Lung (tissue), 11 donors: ENCODE measurements at regions not wholly inside any gene's neighbourhood (a gene's known extent, or its start where the extent isn't known, plus 50 kb on each side); places are given as distances from the start of the nearest gene placed in this dataset.
A peak's percentile ranks its signal among the peaks of the same experiment; 100 is the strongest.

Experiments
- ATAC-seq: fragments of 200-7000 bp; cut with Tn5 transposase; one replicate; pipeline ENCODE4 v1.9.1; 2020; ENCODE audit warnings: moderate number of reproducible peaks; ENCODE audit not compliant: insufficient read depth, low FRiP score
- DNase-seq, 3 donors: peaks; one replicate each; pipeline ENCODE4 v3.0.0-alpha.2; 2013 to 2017
- H3K27ac ChIP-seq, 2 donors: one replicate each; pipeline ENCODE4 v1.5.1; 2013; ENCODE audit warnings: mild to moderate bottlenecking in 2 of 2, moderate library complexity in 2 of 2, control low read depth in 1 of 2, inconsistent platforms in 1 of 2, low read depth in 1 of 2, low read length in 1 of 2
- H3K27me3 ChIP-seq, 3 donors: one replicate each; pipeline ENCODE4 v1.5.1; 2013; ENCODE audit warnings: low read length in 2 of 3; ENCODE audit not compliant: control insufficient read depth in 3 of 3, insufficient read depth in 3 of 3
- H3K36me3 ChIP-seq, 4 donors: one replicate each; pipeline ENCODE4 v1.5.1; 2013; ENCODE audit warnings: low read length in 4 of 4, mild to moderate bottlenecking in 1 of 4, moderate library complexity in 1 of 4; ENCODE audit not compliant: control insufficient read depth in 4 of 4, insufficient read depth in 4 of 4
- H3K4me1 ChIP-seq, 5 donors: one replicate each; pipeline ENCODE4 v1.5.1; 2013; ENCODE audit warnings: low read length in 5 of 5, mild to moderate bottlenecking in 2 of 5, moderate library complexity in 1 of 5; ENCODE audit not compliant: control insufficient read depth in 5 of 5, insufficient read depth in 5 of 5
- H3K4me3 ChIP-seq: one replicate; pipeline ENCODE4 v1.5.1; 2013; ENCODE audit warnings: mild to moderate bottlenecking, control low read depth, moderate library complexity
- H3K9ac ChIP-seq, 2 donors: one replicate each; pipeline ENCODE4 v1.5.1; 2013; ENCODE audit warnings: low read length in 2 of 2, control low read depth in 1 of 2; ENCODE audit not compliant: insufficient read depth in 1 of 2
- H3K9me3 ChIP-seq, 4 donors: one replicate each; pipeline ENCODE4 v1.5.1; 2013; ENCODE audit warnings: low read length in 3 of 4, mild to moderate bottlenecking in 1 of 4, moderate library complexity in 1 of 4; ENCODE audit not compliant: control insufficient read depth in 4 of 4, insufficient read depth in 3 of 4
- CTCF ChIP-seq: IDR thresholded peaks from 2 replicates; pipeline ENCODE4 v1.5.1; 2012; ENCODE audit warnings: mild to moderate bottlenecking; ENCODE audit errors: control extremely low read depth, extremely low read depth
- WGBS, 2 donors: extraction: QIAGEN DNeasy Blood & Tissue Kit; methylation state at CpG; one replicate each; pipeline ENCODE4 v1.1.7; 2013; 5-methylcytosine and 5-hydroxymethylcytosine counted together
- donor health status: control.
- donor health status: control.
- donor health status: Bipolar disorder and iron deficiency.
- donor health status: healthy.
- donor health status: DM: yes; HTN: yes; CAD: no.

DNA sequence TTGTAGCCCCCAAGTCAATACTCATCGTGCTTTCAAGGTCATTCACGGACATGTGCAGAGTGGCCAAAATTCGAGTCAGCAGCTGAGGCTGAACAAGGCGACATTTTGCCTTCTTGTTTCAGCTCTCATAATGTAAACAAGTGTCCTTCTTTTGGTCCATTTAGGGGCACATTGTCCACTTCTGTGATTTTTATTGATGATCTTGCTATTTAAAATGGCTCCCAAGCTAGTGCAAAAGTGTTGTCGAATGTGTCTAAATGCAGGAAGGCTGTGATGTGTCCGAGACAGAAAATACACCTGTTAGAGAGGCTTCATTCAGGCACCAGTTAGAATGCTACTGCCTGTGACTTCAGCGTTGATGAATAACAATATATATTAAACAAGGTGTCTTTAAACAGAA is 405.9 kb downstream of the IRS2 start:
- ATAC-seq (no peak), DNase-seq (no peak)
- H3K4me1 ChIP-seq, result peaks cover 0 to 3% (median 0%) of the 10 kb centered on the region in 5 donors
- WGBS, 2 donors, result 91 to 95% methylated on average over 7 of the region's 7 CpGs
- no peaks in the 10 kb centered on the region for H3K36me3 ChIP-seq
- no peak for TF ChIP-seq CTCF
- peaks cover 0 to 1% (median 0%) of the 10 kb centered on the region in 4 donors for H3K9me3 ChIP-seq
- no peaks in the 10 kb centered on the region for H3K27me3 ChIP-seq
- H3K4me3 ChIP-seq, result no peak overlapping the region
- H3K9ac ChIP-seq, result no peak overlapping the region
- no peak overlapping the region for H3K27ac ChIP-seq

DNA sequence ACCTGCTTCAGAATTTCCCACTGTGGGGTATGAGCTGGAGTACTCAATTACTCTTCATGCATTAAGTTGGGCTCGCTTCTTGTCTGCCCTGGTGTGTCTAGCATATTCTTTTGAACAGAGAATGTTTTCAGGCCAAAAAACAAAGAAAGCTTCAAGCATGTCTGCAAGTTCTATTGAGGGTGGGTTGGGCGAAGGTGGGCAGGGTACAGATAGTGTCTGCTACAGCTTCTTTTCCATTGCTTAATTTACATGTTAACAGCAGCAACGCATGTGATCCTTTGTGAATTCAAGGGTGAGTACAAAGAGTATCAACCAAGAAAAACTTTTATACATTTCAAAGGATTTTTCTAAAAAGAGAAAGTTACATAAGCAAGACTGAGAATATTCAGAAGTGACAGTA is 406.5 kb downstream of the IRS2 start:
- no peak for TF ChIP-seq CTCF
- WGBS, 2 donors, result 58 to 64% methylated on average over 3 of the region's 3 CpGs
- H3K9ac ChIP-seq, result no peak overlapping the region

DNA sequence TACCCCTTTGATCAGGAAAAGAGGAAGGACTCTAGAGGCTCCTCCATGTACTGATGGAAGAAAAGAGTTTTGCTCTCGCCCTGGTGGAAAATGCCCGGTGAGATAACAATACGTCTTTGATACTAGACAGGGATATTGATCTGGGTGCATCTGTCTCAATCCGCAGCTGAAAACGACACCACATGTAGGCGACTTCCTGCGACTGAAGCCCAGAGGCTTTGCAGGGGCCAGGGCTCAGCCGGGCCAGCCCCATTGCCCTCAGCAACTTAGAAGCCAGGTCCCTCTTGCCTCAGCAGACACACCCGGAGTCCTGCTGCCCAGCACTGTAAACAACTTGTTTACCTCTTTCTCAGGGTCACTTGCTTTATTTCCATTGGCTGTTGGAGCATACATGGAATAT is 409.4 kb downstream of the IRS2 start:
- Histone ChIP-seq H3K27me3 (no peaks in the 10 kb centered on the region), H3K27ac (no peak overlapping the region), H3K4me1 (peaks cover 0 to 3% (median 0%) of the 10 kb centered on the region in 5 donors), H3K36me3 (no peaks in the 10 kb centered on the region), H3K9me3 (no peaks in the 10 kb centered on the region), H3K9ac (no peak overlapping the region), H3K4me3 (no peak overlapping the region)
- no peak for TF ChIP-seq CTCF
- ATAC-seq (no peak), DNase-seq (no peak)
- WGBS, 2 donors, result 83% methylated on average over 9 of the region's 9 CpGs

More for the DNA sequence above, 406.5 kb downstream of the IRS2 start:
- Histone ChIP-seq H3K36me3 (no peaks in the 10 kb centered on the region), H3K27me3 (no peaks in the 10 kb centered on the region), H3K4me3 (no peak overlapping the region), H3K4me1 (peaks cover 0 to under 1% (median 0%) of the 10 kb centered on the region in 5 donors), H3K9me3 (peaks cover 0 to 1% (median 0%) of the 10 kb centered on the region in 4 donors), H3K27ac (no peak overlapping the region)
- ATAC-seq, result no peak
- no peak for DNase-seq

DNA sequence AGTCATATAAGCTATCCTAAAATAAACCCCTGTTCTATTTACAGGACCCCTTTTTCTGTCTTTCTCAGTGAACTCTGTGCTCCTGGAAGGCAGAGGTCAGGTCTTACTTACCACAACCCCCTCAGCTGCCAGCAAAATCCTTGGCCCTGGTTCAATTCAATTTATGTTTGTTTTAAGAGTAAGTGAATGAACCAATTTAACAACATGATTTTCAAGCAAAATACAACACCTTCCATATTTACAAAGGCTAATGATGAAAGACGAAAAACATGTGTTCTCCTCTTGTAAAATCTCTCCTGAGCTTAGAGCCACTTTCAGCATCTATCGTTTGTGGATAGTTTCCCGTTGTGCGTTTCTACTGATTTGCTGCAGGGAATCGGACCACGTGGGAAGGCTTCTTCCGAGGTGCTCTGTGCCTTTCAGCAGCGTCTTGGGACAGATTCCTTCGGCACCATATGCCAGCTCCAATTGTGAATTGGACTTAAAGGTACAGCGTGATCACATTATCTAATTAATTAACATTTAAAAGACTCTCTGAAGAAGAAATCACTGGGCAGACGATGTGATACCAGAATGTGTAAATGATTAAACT is 411.7 kb downstream of the IRS2 start:
- Histone ChIP-seq H3K36me3 (no peaks in the 10 kb centered on the region), H3K4me1 (peaks cover 0 to 3% (median 0%) of the 10 kb centered on the region in 5 donors), H3K9ac (no peak overlapping the region), H3K27me3 (no peaks in the 10 kb centered on the region), H3K4me3 (no peak overlapping the region), H3K9me3 (no peaks in the 10 kb centered on the region), H3K27ac (no peak overlapping the region)
- no peak for TF ChIP-seq CTCF
- ATAC-seq, result no peak
- 60 to 78% methylated on average over 11 of the region's 11 CpGs for WGBS, 2 donors
- DNase-seq, result peak in 2 of 3 donors; percentile 41 to 60
